ENCODE measurements at regions not wholly inside any gene's neighbourhood (a gene's known extent, or its start where the extent isn't known, plus 50 kb on each side); places are given as distances from the start of the nearest gene placed in this dataset.

GRCh38 chr4:103450693-103451092, 252.6 kb upstream of the CENPE start:
- TF ChIP-seq, protein P1, sequence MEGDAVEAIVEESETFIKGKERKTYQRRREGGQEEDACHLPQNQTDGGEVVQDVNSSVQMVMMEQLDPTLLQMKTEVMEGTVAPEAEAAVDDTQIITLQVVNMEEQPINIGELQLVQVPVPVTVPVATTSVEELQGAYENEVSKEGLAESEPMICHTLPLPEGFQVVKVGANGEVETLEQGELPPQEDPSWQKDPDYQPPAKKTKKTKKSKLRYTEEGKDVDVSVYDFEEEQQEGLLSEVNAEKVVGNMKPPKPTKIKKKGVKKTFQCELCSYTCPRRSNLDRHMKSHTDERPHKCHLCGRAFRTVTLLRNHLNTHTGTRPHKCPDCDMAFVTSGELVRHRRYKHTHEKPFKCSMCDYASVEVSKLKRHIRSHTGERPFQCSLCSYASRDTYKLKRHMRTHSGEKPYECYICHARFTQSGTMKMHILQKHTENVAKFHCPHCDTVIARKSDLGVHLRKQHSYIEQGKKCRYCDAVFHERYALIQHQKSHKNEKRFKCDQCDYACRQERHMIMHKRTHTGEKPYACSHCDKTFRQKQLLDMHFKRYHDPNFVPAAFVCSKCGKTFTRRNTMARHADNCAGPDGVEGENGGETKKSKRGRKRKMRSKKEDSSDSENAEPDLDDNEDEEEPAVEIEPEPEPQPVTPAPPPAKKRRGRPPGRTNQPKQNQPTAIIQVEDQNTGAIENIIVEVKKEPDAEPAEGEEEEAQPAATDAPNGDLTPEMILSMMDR (IDR thresholded peaks at IDR 0.05): no peak
- TF ChIP-seq POLR2AphosphoS5 (IDR thresholded peaks at IDR 0.05): no peak

All from gastroesophageal sphincter (tissue), 3 donors.